GM18951 (cell line): ENCODE measurements at regions not wholly inside any gene's neighbourhood (a gene's known extent, or its start where the extent isn't known, plus 50 kb on each side); places are given as distances from the start of the nearest gene placed in this dataset.

Experiments used
- POLR2A ChIP-seq: IDR thresholded peaks from 4 replicates; pipeline ENCODE4 v1.6.1; 2011; ENCODE audit warnings: mild to moderate bottlenecking; ENCODE audit not compliant: insufficient read length, insufficient read depth; ENCODE audit errors: extremely low read depth
- in situ Hi-C: fragments of 300-500 bp; cut with MboI; formaldehyde crosslinking; loops from one replicate; pipeline ENCODE4 v1.12.0; 2022; ENCODE audit warnings: low sequenced_read_pairs, mixed read lengths, inconsistent platforms; ENCODE audit not compliant: unreplicated experiment

- in situ Hi-C loops = no loop called here
- TF ChIP-seq POLR2A = no peak
These were observed 175.1 kb upstream of the ATP11B start for GRCh38 chr3:182618085-182618732.

DNA sequence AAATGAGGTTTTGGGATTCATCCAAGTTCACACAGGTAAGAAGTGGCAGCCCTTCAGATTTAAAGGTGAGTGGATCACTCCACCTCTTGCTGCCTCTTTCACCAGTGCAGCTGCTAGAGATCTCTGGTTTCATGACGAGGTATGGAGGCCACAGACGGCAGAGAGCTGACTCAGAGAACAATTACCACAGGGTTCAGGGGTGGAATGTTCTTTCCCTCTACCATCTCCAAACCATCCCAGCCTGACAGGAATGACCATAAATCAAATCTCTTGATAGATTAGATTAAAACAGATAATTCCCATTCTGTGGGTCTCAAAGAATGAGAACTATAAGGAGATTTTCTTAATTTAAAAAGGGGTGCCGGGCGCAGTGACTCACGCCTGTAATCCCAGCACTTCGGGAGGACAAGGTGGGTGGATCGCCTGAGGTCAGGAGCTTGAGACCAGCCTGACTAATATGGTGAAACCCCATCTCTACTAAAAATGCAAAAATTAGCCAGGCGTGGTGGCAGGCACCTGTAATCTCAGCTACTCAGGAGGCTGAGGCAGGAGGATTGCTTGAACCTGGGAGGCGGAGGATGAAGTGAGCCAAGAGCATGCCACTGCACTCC lies 174.2 kb upstream of the ATP11B start:
- in situ Hi-C loops = no loop called here
- no peak for TF ChIP-seq POLR2A

GRCh38 chr3:182620723-182621434 lies 172.4 kb upstream of the ATP11B start:
- in situ Hi-C loops = no loop called here
- no peak for TF ChIP-seq POLR2A

- no peak for TF ChIP-seq POLR2A
- in situ Hi-C loops = no loop called here
These were observed 171.7 kb upstream of the ATP11B start for GRCh38 chr3:182621435-182622240.

DNA sequence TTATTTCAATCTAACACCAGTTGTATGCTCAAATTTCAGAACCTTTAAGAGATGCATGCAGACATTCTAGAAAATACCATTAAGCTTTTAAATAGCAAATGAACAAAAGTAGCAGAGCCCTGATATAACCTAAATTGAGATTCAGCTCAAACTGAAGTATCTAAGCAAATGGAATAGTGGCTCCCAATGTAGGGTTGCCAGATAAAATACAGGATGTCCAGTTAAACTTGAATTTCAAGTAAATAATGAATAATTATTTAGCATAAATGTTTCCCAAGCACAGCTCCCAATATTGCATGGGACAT lies 171.1 kb upstream of the ATP11B start:
- no peak for TF ChIP-seq POLR2A
- in situ Hi-C loops = no loop called here

DNA sequence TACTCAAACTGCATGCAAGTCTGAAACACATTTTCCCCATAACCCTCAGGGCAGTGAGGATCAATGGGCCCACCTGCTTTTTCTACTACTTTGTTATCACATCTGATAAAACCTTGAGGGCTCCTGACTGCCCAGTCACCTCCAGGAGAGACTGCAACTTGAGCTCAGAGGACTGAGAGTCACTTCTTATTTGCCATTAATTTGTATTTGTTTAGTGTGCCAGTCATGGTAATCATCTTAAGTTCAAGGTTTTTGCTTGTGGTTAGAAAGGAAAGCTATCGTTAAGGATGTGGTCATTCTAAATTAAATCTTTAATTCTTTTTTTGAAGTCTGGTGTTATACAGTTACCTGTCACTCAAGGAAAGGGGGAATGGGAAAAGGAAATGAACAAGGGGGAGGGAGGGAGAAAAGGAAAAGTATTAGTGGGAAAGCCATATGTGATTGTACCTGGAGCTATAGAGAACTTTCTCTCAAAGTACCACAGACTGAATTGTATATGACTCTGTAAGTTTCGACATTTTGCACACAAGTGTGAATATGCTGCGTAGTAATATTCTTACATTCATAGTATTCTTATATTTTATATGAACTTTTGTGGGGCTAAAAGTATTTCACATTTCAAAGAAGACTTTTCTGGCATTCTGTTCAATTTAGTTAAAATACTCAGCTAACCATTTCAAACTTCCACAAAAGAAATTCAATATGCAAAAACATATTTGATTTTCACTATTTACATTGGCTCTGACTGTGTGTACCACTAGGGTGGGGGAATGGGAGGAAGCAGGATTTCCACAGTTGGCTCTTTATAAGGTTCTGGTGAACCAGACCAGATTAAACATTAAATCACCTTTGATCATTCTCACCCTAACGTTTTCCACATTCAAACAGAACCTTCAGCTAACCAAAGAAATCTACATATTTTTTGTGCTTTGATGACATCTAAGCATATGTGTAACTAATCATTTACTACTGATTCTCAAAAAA lies 166.5 kb upstream of the ATP11B start:
- in situ Hi-C loops = no loop called here
- no peak for TF ChIP-seq POLR2A

GRCh38 chr3:182628531-182628930 lies 164.8 kb upstream of the ATP11B start:
- in situ Hi-C loops = no loop called here
- TF ChIP-seq POLR2A = no peak

- in situ Hi-C loops = no loop called here
- TF ChIP-seq POLR2A = no peak
These were observed 163.8 kb upstream of the ATP11B start for GRCh38 chr3:182629521-182629920.

- in situ Hi-C loops = no loop called here
- TF ChIP-seq POLR2A = no peak
These were observed 161.9 kb upstream of the ATP11B start for GRCh38 chr3:182631183-182632076.

DNA sequence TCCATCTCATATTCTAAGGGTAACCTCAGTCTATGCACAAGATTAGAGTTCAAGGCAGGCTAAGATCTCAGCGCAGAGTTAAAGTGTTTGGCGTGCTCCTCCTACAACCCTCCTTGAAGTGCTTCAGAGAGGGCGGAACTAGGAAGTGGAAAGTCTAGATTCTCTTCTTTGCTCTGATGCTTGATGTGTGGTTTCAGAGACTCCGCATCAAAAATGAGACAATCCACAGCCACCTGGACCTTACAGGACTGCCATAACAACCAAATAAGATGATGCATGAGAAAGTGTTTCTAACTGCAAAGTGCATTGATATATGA lies 161.3 kb upstream of the ATP11B start:
- in situ Hi-C loops = no loop called here
- no peak for TF ChIP-seq POLR2A

DNA sequence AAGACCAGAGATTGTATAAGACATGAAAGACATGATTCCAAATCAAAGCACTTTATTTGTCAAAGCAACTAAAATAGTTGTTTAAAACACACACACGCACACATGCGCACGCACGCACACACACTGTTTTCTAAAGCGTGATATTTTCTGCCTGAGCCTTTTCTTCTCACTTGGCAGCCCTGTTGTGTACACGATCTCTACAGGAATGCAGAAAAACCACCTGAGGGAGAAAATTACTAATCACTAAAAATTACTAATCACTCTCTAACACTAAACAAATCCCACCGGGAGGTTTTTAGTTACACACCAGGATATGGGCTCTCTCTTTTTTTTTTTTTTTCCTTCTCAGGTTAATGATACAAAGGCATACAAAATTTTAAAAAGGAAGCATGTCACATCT lies 160.1 kb upstream of the ATP11B start:
- no peak for TF ChIP-seq POLR2A
- in situ Hi-C loops = no loop called here

- in situ Hi-C loops = no loop called here
- no peak for TF ChIP-seq POLR2A
These were observed 156.7 kb upstream of the ATP11B start for GRCh38 chr3:182636646-182637045.
